Right ventricle myocardium superior (tissue), 1 donor: ENCODE measurements at regions not wholly inside any gene's neighbourhood (a gene's known extent, or its start where the extent isn't known, plus 50 kb on each side); places are given as distances from the start of the nearest gene placed in this dataset.
"Not testable (repeated sequence)": the region's sequence is repeated elsewhere in the genome, so short reads cannot be mapped to it uniquely, and the experiment has no call there.

Source experiments
- ATAC-seq: fragments of 200-7000 bp; cut with Tn5 transposase; one replicate; pipeline ENCODE4 v1.9.1; 2020; ENCODE audit warnings: mild to moderate bottlenecking; ENCODE audit not compliant: poor library complexity
- DNase-seq: peaks from one replicate; pipeline ENCODE4 v3.0.0-alpha.2; 2020
- intact Hi-C: fragments of 100-400 bp; cut with DNase I; formaldehyde crosslinking; loops from one replicate; pipeline ENCODE4 v1.11.2; 2022
- donor health status: DM: no; HTN: yes; CAD: no; lungs with severe emphysema.

GRCh38 chr20:7136886-7137285, 369.4 kb downstream of the BMP2 start:
- DNase-seq, result no peak
- intact Hi-C loops, result no loop called here
- no peak for ATAC-seq

DNA sequence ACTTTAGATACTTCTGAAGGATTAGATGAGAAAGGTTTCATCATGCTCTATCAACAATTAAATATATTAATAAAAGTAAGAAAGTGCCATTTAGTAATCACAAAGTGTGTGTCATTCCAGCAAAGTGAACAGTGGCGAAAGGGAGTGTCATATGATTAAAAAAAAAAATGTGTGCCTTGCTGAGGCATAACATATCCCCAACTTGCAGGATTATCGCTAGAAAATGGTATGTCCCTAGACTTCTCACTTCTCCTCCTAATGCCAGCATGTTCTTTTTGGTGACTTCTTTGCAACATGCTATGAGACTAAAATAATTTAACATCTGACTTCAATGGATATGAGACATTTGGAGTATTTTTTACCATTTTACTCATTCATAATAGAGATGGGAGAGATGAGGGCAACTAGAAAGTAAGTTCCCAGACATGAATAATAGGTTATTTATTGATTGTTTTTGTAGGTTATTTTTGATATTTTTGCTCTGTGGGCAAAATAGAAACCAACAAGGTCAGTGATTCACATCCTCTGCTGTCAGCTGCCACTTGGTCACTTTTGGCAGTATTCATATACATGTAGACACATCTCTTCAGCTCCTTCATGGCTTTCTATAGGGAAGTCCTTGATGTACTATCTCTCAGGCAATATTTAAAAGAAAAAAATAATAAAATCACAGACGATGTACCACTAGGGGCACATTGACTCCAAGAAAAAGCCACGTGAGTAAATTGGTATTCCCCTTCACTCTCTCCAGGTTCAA, 370.1 kb downstream of the BMP2 start:
- no peak for ATAC-seq
- intact Hi-C loops, result no loop called here
- no peak for DNase-seq

- no peak for DNase-seq
- ATAC-seq, result no peak
- intact Hi-C loops, result no loop called here
Observed at GRCh38 chr20:7144464-7144863, 377.0 kb downstream of the BMP2 start.

DNA sequence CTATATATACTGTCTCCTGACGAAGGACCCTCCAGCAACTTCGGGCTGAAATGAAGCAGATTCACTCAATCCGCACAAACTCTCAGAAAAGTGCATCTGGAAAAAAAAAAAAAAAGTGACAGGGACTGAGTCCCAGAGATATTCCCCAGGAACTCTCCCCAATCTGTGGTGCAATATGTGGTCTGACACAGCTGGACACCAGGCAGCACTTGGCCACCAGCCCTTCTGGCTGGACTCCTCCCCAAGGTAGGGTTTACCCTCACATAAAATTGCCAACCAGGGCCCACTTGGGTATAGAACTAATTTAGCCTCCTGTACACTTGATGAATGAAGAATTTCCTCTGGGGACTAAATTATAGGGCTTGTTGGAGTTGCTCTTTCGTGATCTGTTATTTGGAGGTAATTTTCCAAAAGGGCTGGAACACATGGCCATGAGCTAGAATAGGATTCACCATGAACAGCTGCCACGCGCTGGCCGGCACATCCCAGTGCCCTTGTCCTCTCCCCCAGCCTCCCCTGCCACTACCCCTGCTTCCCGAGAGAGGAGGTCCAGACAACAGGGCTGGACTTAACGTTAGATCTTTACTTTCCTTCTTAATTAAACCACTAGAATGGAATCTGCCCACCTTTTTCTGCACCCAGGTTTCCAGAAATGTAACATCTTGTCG, 379.2 kb downstream of the BMP2 start:
- ATAC-seq, result peak; percentile 68
- DNase-seq, result peak; percentile 48

DNA sequence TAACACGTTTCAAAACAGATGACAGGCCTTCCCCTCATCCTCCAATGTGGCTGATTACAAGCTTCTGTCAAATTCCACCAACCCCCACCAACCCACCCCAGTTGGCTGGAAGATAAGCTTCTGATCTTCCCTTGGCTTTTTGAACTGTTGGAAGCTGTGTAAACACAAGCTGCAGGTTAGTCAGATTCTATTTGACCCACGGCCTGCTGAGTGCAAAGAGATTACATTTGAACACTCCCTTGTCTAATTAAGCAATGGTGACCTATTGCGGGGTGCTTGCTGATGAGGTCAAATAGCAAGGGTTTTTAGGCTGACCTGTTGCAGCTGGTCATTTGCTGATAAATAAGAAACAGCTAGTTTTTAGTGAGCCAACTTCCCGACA, 379.7 kb downstream of the BMP2 start:
- ATAC-seq, result peak; percentile 72
- DNase-seq, result no peak
- intact Hi-C loops, result no loop called here

More for the DNA sequence above, 379.2 kb downstream of the BMP2 start:
- intact Hi-C loops, result no loop called here

DNA sequence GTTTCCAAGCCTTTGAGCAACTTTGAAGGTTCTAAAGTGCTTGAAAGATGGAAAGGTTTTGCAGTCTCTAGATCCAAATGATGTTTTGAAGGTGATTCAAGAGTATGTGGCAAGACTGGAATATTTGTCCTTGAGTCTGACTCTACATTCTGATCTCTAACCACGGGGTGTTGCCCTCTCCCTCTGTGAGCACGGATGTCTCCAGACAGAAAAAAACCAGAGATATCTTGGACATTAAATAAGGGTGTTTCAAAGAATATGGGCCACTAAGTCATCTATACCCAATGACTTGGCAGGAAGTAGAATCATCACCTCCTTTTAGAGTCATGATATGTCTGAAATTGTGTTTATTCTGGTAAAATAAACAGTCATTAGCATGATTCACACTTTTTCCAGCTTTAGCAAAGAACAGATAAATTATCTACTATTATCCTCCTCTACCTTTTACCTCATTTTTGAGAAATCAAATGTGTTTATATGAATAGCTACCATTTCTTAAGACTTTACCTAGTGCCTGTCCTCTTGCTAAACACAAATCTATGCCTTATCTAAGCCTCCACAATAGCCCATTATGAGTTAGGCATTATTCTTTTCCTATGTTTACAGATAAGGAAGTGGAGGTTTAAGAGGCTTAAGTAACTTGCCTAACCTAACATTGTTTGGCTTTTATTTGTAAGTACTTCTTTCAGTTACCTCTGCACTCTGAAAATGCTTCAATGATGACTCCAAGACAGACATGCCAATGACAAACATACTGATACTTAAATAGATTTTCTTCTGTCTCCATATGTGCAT, 384.4 kb downstream of the BMP2 start:
- DNase-seq (no peak), ATAC-seq (no peak)
- intact Hi-C loops, result no loop called here

- ATAC-seq (peak; percentile 68), DNase-seq (no peak)
- intact Hi-C loops, result no loop called here
Observed at GRCh38 chr20:7155282-7155681, 387.8 kb downstream of the BMP2 start.

- DNase-seq (no peak), ATAC-seq (no peak)
- intact Hi-C loops, result no loop called here
Observed at GRCh38 chr20:7155794-7156193, 388.3 kb downstream of the BMP2 start.

DNA sequence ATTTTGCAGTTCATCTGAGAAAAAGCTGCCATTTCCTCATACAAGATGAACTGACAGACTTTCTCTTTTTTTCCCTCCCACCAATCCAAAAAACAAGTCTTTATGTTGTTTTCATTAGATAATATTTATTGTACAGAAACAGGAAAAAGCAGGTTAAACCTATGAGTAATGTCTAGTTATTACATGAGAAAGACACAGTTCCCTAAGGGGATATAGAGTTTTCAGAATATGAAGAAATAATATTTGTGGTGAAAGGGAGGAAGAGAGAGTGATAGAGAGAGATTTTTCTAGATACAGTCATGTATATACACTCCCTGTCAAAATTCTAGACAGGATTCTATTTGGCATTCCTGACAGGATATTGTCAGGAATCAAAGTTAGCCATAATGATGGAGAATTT, 392.4 kb downstream of the BMP2 start:
- intact Hi-C loops, result loop anchor here (5.0 kb wide), 1 partner anchor 48 kb away; no protein-coding TSS in a partner anchor
- DNase-seq, result no peak
- ATAC-seq, result no peak

- ATAC-seq, result peak; percentile 68
- intact Hi-C loops, result loop anchor here (5.0 kb wide), 1 partner anchor 49 kb away; no protein-coding TSS in a partner anchor
- no peak for DNase-seq
Observed at GRCh38 chr20:7161690-7162089, 394.2 kb downstream of the BMP2 start.

- DNase-seq, result no peak
- no peak for ATAC-seq
- intact Hi-C loops, result loop anchor here (10.0 kb wide), 1 partner anchor 113 kb away; no protein-coding TSS in a partner anchor
Observed at GRCh38 chr20:7171911-7172310, 404.4 kb downstream of the BMP2 start.

- DNase-seq (no peak), ATAC-seq (no peak)
- intact Hi-C loops, result loop anchor here (10.0 kb wide), 1 partner anchor 110 kb away; no protein-coding TSS in a partner anchor
Observed at GRCh38 chr20:7174554-7174953, 407.1 kb downstream of the BMP2 start.

GRCh38 chr20:7175827-7176226, 408.3 kb downstream of the BMP2 start:
- DNase-seq, ATAC-seq: not testable (repeated sequence)
- intact Hi-C loops, result loop anchor here (10.0 kb wide), 1 partner anchor 109 kb away; no protein-coding TSS in a partner anchor

DNA sequence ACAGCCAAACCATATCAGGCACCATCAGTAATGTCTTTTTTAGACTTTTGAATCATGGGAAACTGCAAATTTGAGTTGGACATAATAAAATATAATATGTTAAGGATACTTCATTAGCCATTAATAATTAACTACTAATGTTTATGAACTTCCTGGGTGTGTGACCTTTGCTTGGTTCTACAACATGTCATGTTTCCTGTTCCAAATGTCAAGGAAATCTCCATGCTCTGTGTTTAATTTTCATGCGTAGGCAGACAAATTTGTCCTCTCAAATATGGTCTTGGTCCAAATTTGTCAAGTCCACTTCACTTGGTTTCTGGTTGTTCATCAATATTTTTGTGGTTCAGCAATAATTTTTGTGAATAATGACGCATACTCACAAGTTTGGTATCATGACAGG, 410.5 kb downstream of the BMP2 start:
- intact Hi-C loops, result loop anchor here (10.0 kb wide), 1 partner anchor 107 kb away; no protein-coding TSS in a partner anchor
- DNase-seq (no peak), ATAC-seq (no peak)

GRCh38 chr20:7180256-7181045, 413.0 kb downstream of the BMP2 start:
- intact Hi-C loops, result no loop called here
- DNase-seq (no peak), ATAC-seq (no peak)

GRCh38 chr20:7189231-7189630, 421.7 kb downstream of the BMP2 start:
- DNase-seq (no peak), ATAC-seq (no peak)
- intact Hi-C loops, result no loop called here

GRCh38 chr20:7193681-7194080, 426.2 kb downstream of the BMP2 start:
- no peak for ATAC-seq

GRCh38 chr20:7195704-7196103, 428.2 kb downstream of the BMP2 start:
- intact Hi-C loops, result no loop called here
- no peak for DNase-seq
- ATAC-seq, result peak; percentile 55

More at GRCh38 chr20:7193681-7194080, 426.2 kb downstream of the BMP2 start:
- no peak for DNase-seq
- intact Hi-C loops, result no loop called here
